ENCODE measurements at regions not wholly inside any gene's neighbourhood (a gene's known extent, or its start where the extent isn't known, plus 50 kb on each side); places are given as distances from the start of the nearest gene placed in this dataset.

GRCh38 chr4:53852343-53852742, 212.1 kb downstream of the CHIC2 start:
- TF ChIP-seq REST (IDR thresholded peaks at IDR 0.05; ENCODE audit: low read depth, low read length): no peak
- no peak for TF ChIP-seq YY1 (IDR thresholded peaks at IDR 0.05; ENCODE audit: low read depth)
- TF ChIP-seq NFIC (IDR thresholded peaks at IDR 0.05; ENCODE audit: borderline replicate concordance): no peak
